Activated gamma-delta T cell treated with Interleukin-2 at 50 U/mL for 16 hours (primary cell): ENCODE measurements at regions not wholly inside any gene's neighbourhood (a gene's known extent, or its start where the extent isn't known, plus 50 kb on each side); places are given as distances from the start of the nearest gene placed in this dataset.
"Not testable (repeated sequence)": the region's sequence is repeated elsewhere in the genome, so short reads cannot be mapped to it uniquely, and the experiment has no call there.

ENCODE experiments used
- DNase-seq: peaks from one replicate; pipeline ENCODE4 v3.0.0-alpha.2; 2020

DNA sequence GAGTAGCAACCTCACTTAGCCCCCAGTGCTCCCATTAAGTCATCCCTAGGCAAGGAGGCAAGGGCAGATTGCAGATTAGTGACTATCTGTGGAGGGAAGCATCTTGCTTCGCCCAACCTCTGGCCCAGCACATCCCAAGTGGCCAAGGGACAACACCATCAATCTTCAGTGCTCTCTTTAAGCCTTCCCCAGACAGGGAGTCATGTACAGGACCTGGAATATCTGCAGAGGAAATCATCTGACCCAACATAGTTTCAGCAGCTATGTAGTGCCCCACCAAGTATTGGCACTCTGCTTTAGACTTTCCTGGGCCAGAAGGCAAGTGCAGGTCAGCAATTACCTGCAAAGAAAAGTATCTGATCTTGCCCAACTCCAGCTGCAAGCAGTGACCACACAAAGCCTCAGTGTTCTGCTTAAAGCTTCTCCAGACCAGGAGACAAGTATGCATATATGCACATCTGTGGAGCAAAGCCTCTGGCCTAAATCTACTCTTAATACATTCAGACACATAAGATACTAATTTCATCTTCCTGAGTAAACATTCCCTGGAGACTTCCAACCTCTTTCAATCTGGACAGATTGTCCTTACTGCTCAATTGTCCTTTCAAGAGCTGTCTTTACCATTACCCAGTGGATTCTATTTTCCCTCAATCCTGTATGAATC lies 224.8 kb upstream of the VLDLR start:
- no peak for DNase-seq

DNA sequence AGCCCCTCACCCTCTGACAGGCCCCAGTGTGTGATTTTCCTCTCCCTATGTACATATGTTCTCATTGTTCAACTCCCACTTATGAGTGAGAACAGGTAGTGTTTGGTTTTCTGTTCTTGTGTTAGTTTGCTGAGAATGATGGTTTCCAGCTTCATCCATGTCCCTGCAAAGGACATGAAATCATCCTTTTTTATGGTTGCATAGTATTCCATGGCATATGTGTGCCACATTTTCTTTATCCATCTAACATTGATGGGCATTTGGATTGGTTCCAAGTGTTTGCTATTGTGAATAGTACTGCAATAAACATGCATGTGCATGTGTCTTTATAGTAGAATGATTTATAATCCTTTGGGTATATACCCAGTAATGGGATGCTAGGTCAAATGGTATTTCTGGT lies 223.7 kb upstream of the VLDLR start:
- not testable (repeated sequence) for DNase-seq

- DNase-seq, result not testable (repeated sequence)
These were observed 219.8 kb upstream of the VLDLR start for GRCh38 chr9:2401746-2402145.

- DNase-seq, result no peak
These were observed 217.9 kb upstream of the VLDLR start for GRCh38 chr9:2403701-2404100.

GRCh38 chr9:2406252-2406651 lies 215.3 kb upstream of the VLDLR start:
- no peak for DNase-seq

DNA sequence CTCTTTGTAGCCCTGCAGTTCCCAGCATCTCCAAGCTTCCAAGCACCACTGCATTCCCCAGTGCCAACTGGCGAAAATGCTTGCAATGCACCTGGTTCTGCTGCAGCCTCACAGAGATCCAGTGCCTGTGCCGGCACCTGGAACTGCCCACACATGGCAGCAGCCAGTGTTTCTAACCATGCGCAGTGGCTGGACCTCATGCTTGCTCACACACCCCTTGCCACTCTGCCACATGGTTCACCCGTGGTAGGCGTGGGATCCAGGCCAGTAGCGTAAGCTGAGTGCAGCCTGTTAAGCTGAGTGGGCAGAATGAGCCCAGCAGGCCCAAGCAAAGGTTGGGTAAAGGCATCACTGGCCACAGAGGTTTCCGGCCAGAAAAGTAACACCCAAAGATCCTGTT lies 214.1 kb upstream of the VLDLR start:
- no peak for DNase-seq

GRCh38 chr9:2411459-2412215 lies 209.9 kb upstream of the VLDLR start:
- DNase-seq, result no peak

- no peak for DNase-seq
These were observed 208.3 kb upstream of the VLDLR start for GRCh38 chr9:2413160-2413805.

GRCh38 chr9:2414465-2414864 lies 207.1 kb upstream of the VLDLR start:
- no peak for DNase-seq

- DNase-seq, result no peak
These were observed 206.3 kb upstream of the VLDLR start for GRCh38 chr9:2415326-2415725.

GRCh38 chr9:2417730-2418129 lies 203.9 kb upstream of the VLDLR start:
- no peak for DNase-seq

- DNase-seq, result no peak
These were observed 203.0 kb upstream of the VLDLR start for GRCh38 chr9:2418619-2419018.

- no peak for DNase-seq
These were observed 202.2 kb upstream of the VLDLR start for GRCh38 chr9:2419347-2419746.

- no peak for DNase-seq
These were observed 201.0 kb upstream of the VLDLR start for GRCh38 chr9:2420543-2420942.

DNA sequence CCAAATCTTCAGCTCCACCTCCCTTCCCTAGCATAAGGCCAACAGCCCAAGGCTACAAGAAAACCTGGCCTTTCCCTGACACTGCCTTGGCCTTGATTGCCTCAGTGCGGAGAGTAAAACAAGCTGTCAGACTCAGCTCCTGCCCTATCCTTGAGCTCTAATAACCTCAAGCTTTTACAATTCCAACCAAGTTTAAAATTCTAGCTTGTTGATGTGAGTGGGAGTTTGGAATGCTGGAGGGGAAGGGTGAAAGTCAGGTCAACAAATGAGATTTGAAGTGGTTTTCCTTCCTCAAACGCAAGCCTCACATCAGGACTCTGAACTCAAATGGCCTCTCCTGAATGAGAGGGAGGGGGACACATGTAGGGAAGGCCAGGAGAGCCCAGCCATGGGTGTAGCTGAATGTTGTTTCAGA lies 197.0 kb upstream of the VLDLR start:
- no peak for DNase-seq

DNA sequence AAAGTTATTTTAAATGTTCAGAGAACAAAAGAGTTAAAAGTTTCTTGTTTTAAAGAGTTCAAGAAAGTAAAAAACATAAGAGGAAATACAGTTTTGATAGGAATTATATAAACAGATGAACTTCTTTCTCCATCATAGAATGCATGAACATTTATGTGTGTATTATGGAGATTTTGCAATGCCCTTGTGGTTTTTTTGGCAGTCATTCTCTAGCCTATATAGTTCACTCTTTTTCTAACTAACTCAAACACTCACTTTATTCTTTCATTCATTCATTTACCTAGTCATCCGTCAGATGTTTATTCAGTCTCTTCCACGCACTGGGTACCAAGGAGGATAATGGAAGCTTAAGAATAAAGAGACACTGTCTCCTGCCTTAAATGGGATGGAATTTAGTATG lies 195.9 kb upstream of the VLDLR start:
- no peak for DNase-seq

GRCh38 chr9:2427120-2427891 lies 194.3 kb upstream of the VLDLR start:
- DNase-seq, result no peak

DNA sequence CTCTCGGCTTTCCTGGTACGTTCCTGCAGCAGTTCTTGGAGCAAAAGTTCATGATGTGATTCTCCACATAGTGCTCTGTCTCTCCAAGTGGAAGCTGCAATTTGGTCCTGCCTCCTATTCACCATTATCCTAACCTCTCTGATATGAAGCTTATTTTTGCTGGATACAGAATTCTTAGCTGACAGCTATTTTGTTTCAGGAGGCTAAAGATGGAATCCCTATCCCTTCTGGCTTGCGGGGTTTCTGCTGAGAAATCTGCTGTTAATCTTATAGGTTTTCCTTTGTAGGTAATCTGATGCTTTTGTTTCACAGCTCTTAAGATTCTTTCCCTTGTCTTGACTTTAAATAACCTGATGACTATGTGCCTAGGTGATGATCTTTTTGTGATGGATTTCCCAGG lies 181.6 kb upstream of the VLDLR start:
- no peak for DNase-seq

GRCh38 chr9:2443933-2444332 lies 177.7 kb upstream of the VLDLR start:
- not testable (repeated sequence) for DNase-seq

GRCh38 chr9:2448193-2448738 lies 173.3 kb upstream of the VLDLR start:
- no peak for DNase-seq

DNA sequence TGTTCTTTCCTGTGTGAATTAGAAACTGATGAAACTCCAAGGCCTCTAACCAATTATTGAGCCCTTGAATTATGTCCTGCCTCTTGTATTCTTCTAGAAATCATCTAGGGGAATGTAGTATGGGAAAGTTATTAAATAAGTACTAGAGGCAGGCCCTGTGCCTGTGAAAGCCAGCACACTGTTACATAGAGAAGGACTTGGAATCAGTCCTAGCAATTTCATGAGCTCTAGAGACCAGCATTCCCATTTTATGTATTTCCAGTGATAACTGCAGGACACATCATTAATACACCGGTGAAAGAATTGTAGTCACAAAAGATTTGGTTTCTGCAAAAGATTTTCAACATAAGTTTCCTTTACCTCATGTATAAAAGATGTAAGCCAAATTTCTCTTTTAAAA lies 168.5 kb upstream of the VLDLR start:
- DNase-seq, result no peak

DNA sequence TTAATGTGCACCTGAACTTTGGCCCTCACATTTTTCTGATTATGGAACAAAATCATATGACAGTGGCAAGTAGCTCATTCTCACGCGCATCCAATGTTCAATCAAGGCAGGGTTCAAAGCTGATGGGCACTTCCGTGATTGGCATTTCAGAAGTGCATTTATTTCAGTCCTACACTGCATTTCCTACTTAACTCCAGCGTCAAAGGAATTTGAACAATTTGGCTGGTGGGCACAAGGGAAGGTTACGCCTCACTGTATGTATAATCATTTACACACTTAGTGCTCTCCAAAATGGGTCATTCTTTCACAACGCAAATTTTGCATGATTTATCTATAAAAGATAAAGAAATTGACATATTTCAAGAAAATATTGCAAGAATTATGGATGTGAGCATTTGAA lies 167.9 kb upstream of the VLDLR start:
- DNase-seq, result no peak

- DNase-seq, result no peak
These were observed 161.8 kb upstream of the VLDLR start for GRCh38 chr9:2459756-2460155.
